NCI-H345 treated with DMSO at 0.1 percent for 48 hours (cell line): ENCODE measurements at regions not wholly inside any gene's neighbourhood (a gene's known extent, or its start where the extent isn't known, plus 50 kb on each side); places are given as distances from the start of the nearest gene placed in this dataset.
"Not testable (repeated sequence)": the region's sequence is repeated elsewhere in the genome, so short reads cannot be mapped to it uniquely, and the experiment has no call there.

ENCODE experiments used
- DNase-seq: peaks from one replicate; lab custom pipeline; 2025; ENCODE audit not compliant: unreplicated experiment; lab: John Stamatoyannopoulos, UW

DNA sequence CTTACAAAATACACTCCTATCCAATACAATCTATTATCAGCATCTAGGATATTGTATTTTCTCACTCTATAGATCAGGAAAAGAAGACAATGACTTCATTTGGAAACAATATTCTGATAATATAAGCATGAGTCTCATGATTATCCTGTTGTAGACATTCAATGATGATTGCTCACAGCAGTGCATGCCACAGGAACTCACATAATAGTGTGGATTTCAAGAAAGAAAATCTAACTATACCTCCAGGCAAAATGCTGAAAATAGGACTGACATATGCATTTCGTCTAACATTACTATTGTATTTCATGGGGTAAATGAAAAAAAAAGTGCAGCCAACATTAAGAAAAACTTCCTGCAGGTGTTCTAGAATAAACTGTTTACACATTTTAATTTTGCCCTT is 122.6 kb downstream of the POSTN start:
- DNase-seq: no peak

DNA sequence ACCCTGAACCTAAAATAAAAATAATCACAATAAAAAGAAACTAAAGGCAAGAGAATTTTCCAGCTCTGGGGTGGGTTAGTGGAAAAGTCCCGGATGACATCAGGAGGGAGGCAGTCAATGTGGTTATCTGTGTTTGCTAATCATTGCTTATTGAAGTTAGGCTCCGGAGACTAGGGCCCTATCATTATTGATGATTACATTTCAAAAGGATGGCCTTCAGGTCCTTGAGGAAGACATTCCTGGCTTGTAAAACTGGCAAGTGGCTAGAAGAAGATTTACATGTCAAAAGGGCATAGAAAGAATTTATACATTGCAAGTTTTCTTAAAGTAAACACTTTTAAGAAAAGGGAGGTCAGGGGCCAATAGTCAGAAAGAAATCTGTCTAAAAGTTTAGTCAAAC is 123.4 kb downstream of the POSTN start:
- no peak for DNase-seq

DNA sequence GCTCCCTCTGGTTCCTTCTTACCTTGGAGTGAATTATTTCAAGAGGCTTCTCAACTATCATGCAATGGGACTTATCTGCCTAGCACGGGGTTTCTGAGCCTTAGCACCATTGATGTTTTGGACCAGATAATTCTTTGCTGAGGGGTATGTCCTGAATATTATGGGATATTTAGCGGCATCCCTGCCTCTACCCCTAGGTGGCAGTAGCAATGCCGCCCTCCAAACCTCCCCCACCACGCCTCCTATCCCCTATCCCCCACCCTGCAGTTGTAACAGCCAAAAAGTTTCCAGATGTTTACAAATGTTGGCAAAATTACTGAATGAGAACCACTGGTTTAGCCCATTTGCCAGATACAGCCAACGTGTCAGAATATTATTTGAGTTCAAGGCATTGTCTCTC is 125.5 kb downstream of the POSTN start:
- no peak for DNase-seq

GRCh38 chr13:37472266-37472665 is 126.3 kb downstream of the POSTN start:
- not testable (repeated sequence) for DNase-seq

DNA sequence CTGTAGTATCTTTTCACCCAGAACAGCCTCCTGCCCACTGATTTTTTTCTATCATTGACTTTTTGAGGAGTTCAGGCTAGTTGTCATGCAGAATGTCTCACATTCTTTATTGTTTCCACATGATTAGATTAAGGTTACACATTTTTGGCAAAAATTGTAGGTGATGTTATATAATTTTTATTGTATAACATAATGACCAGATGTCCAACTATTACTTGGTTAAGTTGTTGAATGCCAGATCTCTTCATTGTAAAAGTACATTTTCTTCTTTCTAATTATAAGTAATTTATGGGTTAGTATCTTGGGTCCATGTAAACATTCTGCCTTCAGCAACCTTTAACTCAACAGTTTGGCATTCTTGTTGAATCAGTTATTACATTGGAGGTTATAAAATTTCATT is 138.4 kb downstream of the POSTN start:
- DNase-seq: no peak

- DNase-seq: no peak
Observed at GRCh38 chr13:37457612-37458011, 141.0 kb downstream of the POSTN start.

DNA sequence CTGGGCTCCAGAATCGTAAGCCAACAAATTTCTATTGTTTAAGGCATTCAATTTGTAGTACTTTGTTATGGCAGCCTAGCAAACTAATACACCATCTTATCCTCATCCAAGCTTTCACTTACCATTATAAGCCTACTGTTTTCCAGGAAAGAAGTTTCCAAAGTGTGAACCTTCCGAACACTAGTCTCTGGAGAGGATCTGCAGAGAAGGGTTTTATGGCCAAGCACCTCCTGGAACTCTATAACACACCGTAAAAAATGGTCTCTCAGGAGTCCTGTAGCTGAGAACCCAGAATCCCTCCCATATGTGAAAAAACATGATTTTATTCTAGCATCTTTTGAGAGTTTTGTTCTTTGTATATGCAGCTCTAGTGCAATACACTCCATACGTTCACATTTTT is 142.1 kb downstream of the POSTN start:
- DNase-seq: no peak

GRCh38 chr13:37456041-37456440 is 142.5 kb downstream of the POSTN start:
- no peak for DNase-seq

DNA sequence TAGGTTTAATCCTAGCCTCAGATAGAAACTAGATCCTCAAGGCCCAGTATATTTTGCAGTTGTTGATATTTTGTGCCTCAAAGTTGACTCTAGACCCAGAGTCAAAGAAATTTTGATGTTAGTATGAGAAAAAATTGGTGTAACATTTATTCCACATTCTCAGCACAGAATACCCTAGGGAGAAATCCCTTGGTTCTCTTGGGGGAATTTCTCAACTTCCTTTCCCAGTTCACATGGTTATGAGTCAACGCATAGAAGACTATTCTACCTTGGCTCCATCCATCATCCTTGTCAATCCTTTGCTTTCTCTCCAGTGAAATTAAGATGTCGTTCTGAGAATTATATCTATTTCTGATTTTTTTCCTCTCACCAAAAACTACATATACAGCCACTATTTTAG is 145.3 kb downstream of the POSTN start:
- DNase-seq: no peak

- DNase-seq: no peak
Observed at GRCh38 chr13:37450276-37450675, 148.3 kb downstream of the POSTN start.

DNA sequence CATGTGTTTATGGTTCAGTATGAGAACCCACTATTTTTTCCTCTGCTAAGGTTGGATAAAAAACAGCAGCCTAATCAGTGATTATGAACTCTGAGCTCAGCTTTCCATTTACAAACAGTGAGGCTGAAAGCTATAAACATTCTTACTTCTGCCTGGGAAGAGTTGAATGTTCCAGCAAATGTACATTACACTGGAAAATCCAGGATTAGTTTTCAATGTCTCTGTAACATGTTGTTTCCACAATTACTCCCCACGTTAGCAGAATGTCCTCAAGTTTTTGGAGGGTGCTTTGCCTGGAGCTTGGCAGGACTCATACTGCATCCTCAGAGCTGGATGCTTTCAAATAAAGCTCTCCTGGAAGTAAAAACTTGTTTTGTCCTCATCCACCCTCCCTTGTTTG is 150.4 kb downstream of the POSTN start:
- DNase-seq: no peak

DNA sequence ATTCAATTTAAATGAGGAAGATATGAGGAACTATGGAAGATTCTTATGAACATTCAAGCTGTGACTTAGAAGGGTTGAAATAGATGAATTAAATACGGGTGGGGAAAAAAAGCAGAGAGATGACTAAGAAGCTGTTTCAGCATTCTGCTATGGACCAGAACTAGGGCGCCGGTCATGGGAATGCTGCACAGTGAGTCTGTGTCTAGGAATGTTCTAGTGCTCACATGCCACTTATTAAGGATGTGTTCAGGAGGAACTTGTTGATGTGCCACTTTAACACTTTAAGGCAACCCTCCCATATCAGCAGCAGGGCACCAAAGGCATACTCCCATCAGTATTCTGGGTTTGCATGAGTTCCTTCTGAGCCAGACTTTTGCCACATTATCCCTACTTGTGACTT is 152.1 kb downstream of the POSTN start:
- DNase-seq: no peak

DNA sequence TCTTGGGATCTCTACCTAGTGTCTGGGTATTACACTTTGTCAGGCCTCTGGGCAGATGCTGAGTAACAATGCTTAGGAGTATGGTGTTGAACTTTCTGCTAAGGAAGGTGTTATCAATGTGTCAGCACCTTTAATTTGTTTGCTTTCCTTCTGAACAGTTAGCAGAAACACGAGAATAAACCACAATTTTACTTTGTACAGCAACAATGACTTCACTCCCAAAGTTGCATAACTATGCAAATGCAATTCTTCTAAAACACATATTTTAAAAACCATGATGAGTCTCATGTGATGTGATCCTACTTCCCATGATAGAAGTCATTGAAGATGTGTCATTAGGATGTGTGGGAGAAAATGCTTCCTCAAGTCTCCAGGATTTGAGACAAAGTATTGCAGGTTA is 155.0 kb downstream of the POSTN start:
- no peak for DNase-seq

- DNase-seq: no peak
Observed at GRCh38 chr13:37442996-37443395, 155.6 kb downstream of the POSTN start.

GRCh38 chr13:37435881-37436280 is 162.7 kb downstream of the POSTN start:
- DNase-seq: no peak

- no peak for DNase-seq
Observed at GRCh38 chr13:37433086-37433485, 165.5 kb downstream of the POSTN start.

DNA sequence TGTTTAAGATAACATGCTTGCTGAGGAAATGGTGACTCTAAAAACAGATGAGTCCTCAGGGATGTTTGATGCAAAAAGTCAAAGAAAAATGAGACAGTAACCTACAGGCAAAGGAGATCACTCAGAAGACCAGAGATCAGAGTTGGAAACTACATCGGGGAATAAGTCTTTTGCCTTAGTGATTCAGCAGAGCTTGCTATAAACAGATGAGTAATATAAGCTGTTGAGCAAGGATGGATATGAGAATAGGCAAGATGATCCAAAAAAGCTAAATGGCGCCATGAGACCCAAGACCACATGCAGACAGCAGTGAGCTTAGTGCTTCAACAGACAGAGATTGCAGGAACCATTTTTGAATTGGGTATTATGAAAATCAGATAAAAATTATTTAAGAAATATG is 168.6 kb downstream of the POSTN start:
- no peak for DNase-seq

DNA sequence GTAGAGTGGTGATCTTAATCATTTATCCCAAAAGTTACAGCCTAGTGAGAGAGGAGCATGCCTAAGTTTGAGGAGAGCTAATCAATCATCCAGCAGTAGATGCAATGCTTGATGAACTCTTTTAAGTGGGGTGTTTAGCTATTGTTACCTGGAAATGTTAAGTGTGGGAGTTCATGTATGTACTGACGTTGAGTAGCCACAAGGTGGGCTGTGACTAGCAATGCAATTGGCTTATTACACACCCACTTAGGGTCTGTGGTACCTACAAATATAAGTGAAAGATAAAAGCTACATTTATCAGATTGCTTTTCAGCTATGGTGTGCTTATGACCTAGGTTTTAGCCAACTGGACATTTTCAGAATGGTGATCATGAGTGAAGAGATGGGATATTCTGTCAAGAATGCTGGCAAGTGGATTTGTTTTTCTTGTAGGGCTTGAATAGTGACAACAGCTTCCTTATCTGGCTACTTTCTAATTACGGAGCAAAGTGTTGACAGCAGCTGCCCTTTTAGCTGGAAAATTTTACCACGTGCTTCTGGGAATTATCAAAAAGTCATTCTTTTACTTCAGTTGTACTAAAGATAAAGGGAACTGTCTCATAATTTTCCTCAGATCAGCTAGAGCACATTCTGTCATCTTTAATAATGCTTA is 170.6 kb downstream of the POSTN start:
- no peak for DNase-seq

DNA sequence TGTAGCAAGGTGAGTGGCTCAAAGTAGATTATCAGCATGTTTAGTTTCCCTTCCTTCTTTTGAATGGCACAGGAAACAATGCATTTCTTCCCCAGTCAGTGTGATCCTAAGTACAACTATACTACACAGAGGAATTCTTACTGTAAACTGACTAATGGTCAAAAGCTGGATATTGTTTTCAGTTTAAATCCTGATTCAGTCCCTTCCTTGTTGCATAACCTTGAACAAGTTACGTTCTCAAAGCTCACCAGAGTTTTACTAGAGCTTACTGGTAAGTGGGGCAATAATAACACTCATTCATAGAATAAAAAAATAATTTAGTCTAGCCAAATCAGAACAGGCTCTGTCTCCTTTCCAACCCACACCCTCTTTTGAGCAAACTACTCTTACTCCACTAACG is 180.1 kb downstream of the POSTN start:
- DNase-seq: no peak

DNA sequence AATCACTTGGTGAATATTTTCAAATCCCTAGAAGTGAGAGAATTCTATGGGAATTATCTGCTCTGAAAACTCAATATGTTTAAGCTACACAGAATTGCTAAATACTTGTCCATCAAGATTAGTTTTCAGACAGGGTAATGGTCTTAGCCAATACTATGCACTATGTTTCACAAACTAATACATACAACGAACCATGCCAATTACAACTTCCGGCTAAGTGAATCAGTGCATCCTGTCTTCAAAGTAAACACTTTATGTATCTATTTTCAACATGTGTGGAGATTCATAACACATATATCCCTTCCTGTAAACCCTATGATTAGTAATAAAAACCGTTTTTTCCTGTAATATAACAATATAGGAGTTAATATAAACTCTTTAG is 181.5 kb downstream of the POSTN start:
- DNase-seq: no peak

GRCh38 chr13:37416291-37417059 is 182.1 kb downstream of the POSTN start:
- DNase-seq: no peak

DNA sequence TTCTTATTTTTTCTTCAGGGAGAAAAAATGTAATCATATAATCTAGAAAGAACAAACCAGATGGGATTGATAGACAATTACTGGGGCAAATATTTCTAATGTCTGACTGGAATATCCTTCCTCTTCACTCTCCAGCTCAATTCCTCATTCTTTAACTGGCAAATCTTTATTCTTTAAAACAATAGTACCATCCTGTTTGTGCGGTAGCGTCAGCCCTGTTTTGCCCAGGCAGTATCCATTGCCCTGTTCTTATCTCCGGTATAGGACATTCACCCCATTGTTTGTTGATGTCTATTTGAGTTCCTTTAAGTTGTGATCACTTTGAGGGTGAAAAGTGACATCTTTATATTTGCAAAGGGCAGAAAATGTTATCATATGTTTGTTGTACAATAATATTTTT is 185.4 kb downstream of the POSTN start:
- no peak for DNase-seq
